Fibroblast of skin of scalp (primary cell): ENCODE measurements at regions not wholly inside any gene's neighbourhood (a gene's known extent, or its start where the extent isn't known, plus 50 kb on each side); places are given as distances from the start of the nearest gene placed in this dataset.
"Not testable (repeated sequence)": the region's sequence is repeated elsewhere in the genome, so short reads cannot be mapped to it uniquely, and the experiment has no call there.

Source experiments
- DNase-seq: peaks from one replicate; pipeline ENCODE4 v3.0.0-alpha.2; 2013

GRCh38 chr13:38283346-38283745, 66.3 kb upstream of the UFM1 start:
- DNase-seq, result peak; percentile 9

- no peak for DNase-seq
Measured at GRCh38 chr13:38265132-38265497, 84.5 kb upstream of the UFM1 start.

GRCh38 chr13:38264363-38265131, 85.1 kb upstream of the UFM1 start:
- no peak for DNase-seq

- DNase-seq, result peak; percentile 88
Measured at GRCh38 chr13:38262211-38262610, 87.4 kb upstream of the UFM1 start.

GRCh38 chr13:38255600-38255999, 94.1 kb upstream of the UFM1 start:
- no peak for DNase-seq

- no peak for DNase-seq
Measured at GRCh38 chr13:38239874-38240273, 109.8 kb upstream of the UFM1 start.

- no peak for DNase-seq
Measured at GRCh38 chr13:38228322-38228721, 121.3 kb upstream of the UFM1 start.

GRCh38 chr13:38226496-38226895, 123.2 kb upstream of the UFM1 start:
- DNase-seq, result no peak

- DNase-seq, result peak; percentile 41
Measured at GRCh38 chr13:38223089-38223488, 126.6 kb upstream of the UFM1 start.

GRCh38 chr13:38221120-38221519, 128.5 kb upstream of the UFM1 start:
- DNase-seq, result not testable (repeated sequence)

- no peak for DNase-seq
Measured at GRCh38 chr13:38216181-38216580, 133.5 kb upstream of the UFM1 start.

- peak; percentile 74 for DNase-seq
Measured at GRCh38 chr13:38213314-38213713, 136.3 kb upstream of the UFM1 start.

- no peak for DNase-seq
Measured at GRCh38 chr13:38210928-38211596, 138.6 kb upstream of the UFM1 start.

GRCh38 chr13:38204556-38204955, 145.1 kb upstream of the UFM1 start:
- no peak for DNase-seq

- DNase-seq, result peak; percentile 35
Measured at GRCh38 chr13:38202740-38203139, 146.9 kb upstream of the UFM1 start.

- DNase-seq, result no peak
Measured at GRCh38 chr13:38191016-38191415, 158.6 kb upstream of the UFM1 start.

GRCh38 chr13:38180670-38181069, 169.0 kb upstream of the UFM1 start:
- DNase-seq, result no peak

GRCh38 chr13:38180126-38180525, 169.5 kb upstream of the UFM1 start:
- peak; percentile 45 for DNase-seq

GRCh38 chr13:38176664-38177063, 173.0 kb upstream of the UFM1 start:
- no peak for DNase-seq

- no peak for DNase-seq
Measured at GRCh38 chr13:38173403-38173802, 176.2 kb upstream of the UFM1 start.

GRCh38 chr13:38167164-38167822, 182.4 kb upstream of the UFM1 start:
- DNase-seq, result no peak

- DNase-seq, result peak; percentile 53
Measured at GRCh38 chr13:38166116-38166515, 183.5 kb upstream of the UFM1 start.

GRCh38 chr13:38160131-38160530, 189.5 kb upstream of the UFM1 start:
- no peak for DNase-seq

GRCh38 chr13:38159710-38160109, 189.9 kb upstream of the UFM1 start:
- no peak for DNase-seq
